ENCODE measurements at regions not wholly inside any gene's neighbourhood (a gene's known extent, or its start where the extent isn't known, plus 50 kb on each side); places are given as distances from the start of the nearest gene placed in this dataset.

GRCh38 chr20:57999465-58000111 lies 228.9 kb downstream of the ANKRD60 start:
- TF ChIP-seq, protein P1, sequence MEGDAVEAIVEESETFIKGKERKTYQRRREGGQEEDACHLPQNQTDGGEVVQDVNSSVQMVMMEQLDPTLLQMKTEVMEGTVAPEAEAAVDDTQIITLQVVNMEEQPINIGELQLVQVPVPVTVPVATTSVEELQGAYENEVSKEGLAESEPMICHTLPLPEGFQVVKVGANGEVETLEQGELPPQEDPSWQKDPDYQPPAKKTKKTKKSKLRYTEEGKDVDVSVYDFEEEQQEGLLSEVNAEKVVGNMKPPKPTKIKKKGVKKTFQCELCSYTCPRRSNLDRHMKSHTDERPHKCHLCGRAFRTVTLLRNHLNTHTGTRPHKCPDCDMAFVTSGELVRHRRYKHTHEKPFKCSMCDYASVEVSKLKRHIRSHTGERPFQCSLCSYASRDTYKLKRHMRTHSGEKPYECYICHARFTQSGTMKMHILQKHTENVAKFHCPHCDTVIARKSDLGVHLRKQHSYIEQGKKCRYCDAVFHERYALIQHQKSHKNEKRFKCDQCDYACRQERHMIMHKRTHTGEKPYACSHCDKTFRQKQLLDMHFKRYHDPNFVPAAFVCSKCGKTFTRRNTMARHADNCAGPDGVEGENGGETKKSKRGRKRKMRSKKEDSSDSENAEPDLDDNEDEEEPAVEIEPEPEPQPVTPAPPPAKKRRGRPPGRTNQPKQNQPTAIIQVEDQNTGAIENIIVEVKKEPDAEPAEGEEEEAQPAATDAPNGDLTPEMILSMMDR (IDR thresholded peaks at IDR 0.05; ENCODE audit: low read depth, low read length, missing control alignments) = no peak
- no peak overlapping the region for H3K4me3 ChIP-seq (replicated peaks; ENCODE audit: low read depth, low read length)
- DNase-seq (ENCODE audit: extremely low read depth, low read depth) = no peak

GRCh38 chr20:57998981-57999464 lies 229.4 kb downstream of the ANKRD60 start:
- H3K4me3 ChIP-seq (replicated peaks; ENCODE audit: low read depth, low read length) = no peak overlapping the region
- DNase-seq (ENCODE audit: extremely low read depth, low read depth) = no peak
- TF ChIP-seq, protein P1 (IDR thresholded peaks at IDR 0.05; ENCODE audit: low read depth, low read length, missing control alignments) = no peak

DNA sequence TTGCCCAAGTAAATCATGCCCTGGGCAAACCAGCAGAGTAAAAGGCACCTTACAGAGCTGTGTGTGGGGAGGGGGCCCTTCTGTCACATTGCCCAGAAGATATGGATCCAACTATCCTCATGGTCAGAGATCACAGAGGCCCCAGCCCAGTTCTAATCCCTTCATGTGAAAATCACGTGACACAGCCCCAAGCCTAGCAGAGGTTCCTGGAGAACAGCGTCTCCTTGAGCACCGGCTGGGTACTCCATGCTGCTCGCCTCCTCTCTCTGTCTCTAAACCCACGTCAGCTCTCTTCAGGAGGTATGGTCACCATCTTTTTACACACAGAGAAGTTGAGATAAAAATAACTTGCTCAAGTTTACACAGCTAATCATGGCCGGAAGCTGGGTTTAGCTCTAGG lies 230.2 kb downstream of the ANKRD60 start:
- no peak overlapping the region for H3K4me3 ChIP-seq (replicated peaks; ENCODE audit: low read depth, low read length)
- no peak for DNase-seq (ENCODE audit: extremely low read depth, low read depth)
- TF ChIP-seq, protein P1 (IDR thresholded peaks at IDR 0.05; ENCODE audit: low read depth, low read length, missing control alignments) = no peak

DNA sequence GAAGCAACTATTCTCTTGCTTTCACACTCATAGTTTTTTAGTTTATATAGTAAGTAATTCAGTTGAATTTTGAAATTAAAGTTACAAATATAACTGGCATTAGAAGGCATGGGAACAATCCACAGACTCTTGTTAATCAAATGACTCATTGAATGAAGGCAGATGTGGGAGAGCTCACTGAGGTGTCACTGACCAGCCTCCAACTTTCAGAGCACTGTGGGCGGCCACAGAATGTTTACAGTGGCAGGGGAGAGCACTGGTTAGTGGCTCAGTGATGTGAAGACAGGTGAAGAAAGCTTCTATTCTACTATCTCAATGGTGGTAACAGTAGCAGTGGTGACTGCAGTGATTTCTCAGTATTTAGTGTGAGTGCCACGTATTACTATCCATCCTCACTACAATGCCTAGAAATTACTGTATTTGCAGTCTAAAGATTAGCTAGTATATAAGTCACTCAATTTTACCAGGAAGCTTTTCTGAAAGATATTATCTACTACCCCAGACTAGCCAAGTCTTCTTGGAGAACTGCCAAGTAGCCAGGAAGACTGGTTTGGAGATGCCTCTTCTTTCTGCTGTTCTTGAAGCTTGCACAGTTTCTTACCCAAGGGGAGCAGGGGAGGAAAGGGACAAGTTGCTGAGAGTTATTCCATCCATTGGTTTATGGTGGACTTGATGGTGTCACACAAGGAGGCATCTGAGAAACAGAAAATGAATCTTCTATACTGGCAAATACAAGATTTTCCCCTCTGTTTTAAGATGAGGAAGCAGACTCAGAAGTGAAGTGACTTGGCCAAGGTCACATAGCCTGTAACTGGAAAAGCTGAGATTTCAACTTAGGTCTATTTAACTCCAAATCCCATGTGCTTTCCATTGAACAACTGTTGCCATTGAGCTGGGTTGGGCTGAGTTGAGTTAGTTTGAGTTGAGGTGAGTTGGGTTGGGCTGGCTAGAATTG lies 231.2 kb downstream of the ANKRD60 start:
- H3K4me3 ChIP-seq (replicated peaks; ENCODE audit: low read depth, low read length) = no peak overlapping the region
- TF ChIP-seq, protein P1 (IDR thresholded peaks at IDR 0.05; ENCODE audit: low read depth, low read length, missing control alignments) = no peak
- DNase-seq (ENCODE audit: extremely low read depth, low read depth) = peak; percentile 44

- TF ChIP-seq, protein P1 (IDR thresholded peaks at IDR 0.05; ENCODE audit: low read depth, low read length, missing control alignments) = no peak
- DNase-seq (ENCODE audit: extremely low read depth, low read depth) = no peak
- H3K4me3 ChIP-seq (replicated peaks; ENCODE audit: low read depth, low read length) = no peak overlapping the region
These were observed 232.0 kb downstream of the ANKRD60 start for GRCh38 chr20:57996465-57996864.

DNA sequence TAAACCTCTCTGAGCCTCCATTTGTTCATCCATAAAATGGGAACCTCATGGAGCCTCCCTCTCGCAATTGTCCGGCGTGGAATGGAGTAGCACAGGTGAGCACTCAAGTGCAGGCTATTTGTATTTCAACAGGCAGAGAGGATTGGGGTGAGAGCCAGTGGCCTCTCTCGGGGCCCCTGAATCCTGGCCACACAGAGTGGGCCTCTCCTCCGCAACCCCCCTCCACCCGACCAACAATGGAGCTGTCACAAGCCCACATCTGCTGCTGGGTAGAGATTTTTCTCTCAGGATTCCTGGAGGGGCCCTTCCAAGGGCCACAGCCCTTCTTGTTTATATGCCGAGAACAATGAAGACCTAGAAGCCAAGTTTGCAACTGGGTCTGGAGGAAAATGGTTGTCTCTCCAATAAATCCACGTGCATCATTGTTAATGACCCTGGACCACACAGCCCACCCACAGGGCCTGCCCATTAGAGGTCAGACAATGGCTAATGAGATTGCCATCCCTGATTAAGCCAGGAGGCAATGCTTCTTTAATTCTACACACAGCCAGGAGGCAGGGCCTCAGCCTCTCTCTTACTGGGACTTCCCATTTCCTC lies 233.0 kb downstream of the ANKRD60 start:
- TF ChIP-seq, protein P1 (IDR thresholded peaks at IDR 0.05; ENCODE audit: low read depth, low read length, missing control alignments) = no peak
- H3K4me3 ChIP-seq (replicated peaks; ENCODE audit: low read depth, low read length) = no peak overlapping the region
- no peak for DNase-seq (ENCODE audit: extremely low read depth, low read depth)

All from HFF-Myc (cell line).